Heart right ventricle (tissue), 16 donors: ENCODE measurements at regions not wholly inside any gene's neighbourhood (a gene's known extent, or its start where the extent isn't known, plus 50 kb on each side); places are given as distances from the start of the nearest gene placed in this dataset.

ENCODE experiments used
- ATAC-seq, 8 donors: fragments of 200-7000 bp; cut with Tn5 transposase; one replicate each; pipeline ENCODE4 v1.9.1; 2020; ENCODE audit warnings: mild to moderate bottlenecking in 8 of 8, moderate library complexity in 8 of 8, moderate number of reproducible peaks in 1 of 8
- DNase-seq, 2 donors: peaks; one replicate each; pipeline ENCODE4 v3.0.0-alpha.2; 2020
- H3K27ac ChIP-seq, 10 donors: fragments of 200-600 bp; sonication (generic) in 2 of 10; one replicate each; pipeline versions ENCODE4 v1.5.0 to v1.8.0; 2020 to 2022; ENCODE audit warnings: mild to moderate bottlenecking in 3 of 10
- H3K27me3 ChIP-seq, 7 donors: fragments of 200-600 bp; one replicate each; pipeline ENCODE4 v1.8.0; 2021 to 2022; ENCODE audit warnings: mild to moderate bottlenecking in 2 of 7
- H3K36me3 ChIP-seq, 9 donors: fragments of 200-600 bp; sonication (generic) in 1 of 9; one replicate each; pipeline versions ENCODE4 v1.5.0 to v1.8.0; 2020 to 2022; ENCODE audit warnings: mild to moderate bottlenecking in 2 of 9
- H3K4me1 ChIP-seq, 9 donors: fragments of 200-600 bp; sonication (generic) in 1 of 9; one replicate each; pipeline versions ENCODE4 v1.5.0 to v1.8.0; 2020 to 2022; ENCODE audit warnings: mild to moderate bottlenecking in 4 of 9
- H3K4me3 ChIP-seq, 10 donors: fragments of 200-600 bp; sonication (generic) in 2 of 10; one replicate each; pipeline versions ENCODE4 v1.5.0 to v1.8.0; 2020 to 2022; ENCODE audit warnings: mild to moderate bottlenecking in 7 of 10, moderate library complexity in 2 of 10
- H3K9me3 ChIP-seq, 11 donors: fragments of 200-600 bp in 10 of 11; sonication (generic) in 2 of 11; one replicate each; pipeline versions ENCODE4 v1.5.0 to v1.8.0; 2013 to 2022; ENCODE audit warnings: mild to moderate bottlenecking in 2 of 11, control low read depth in 1 of 11, moderate library complexity in 1 of 11
- WGBS, 2 donors: extraction: QIAGEN DNeasy Blood & Tissue Kit; methylation state at CpG; one replicate each; pipeline ENCODE4 v1.1.7; 2013; ENCODE audit warnings: inconsistent platforms in 1 of 2; 5-methylcytosine and 5-hydroxymethylcytosine counted together
- intact Hi-C, 10 donors: fragments of 100-400 bp; cut with DNase I; formaldehyde crosslinking; loops; one replicate each; pipeline versions ENCODE4 v1.11.1 to v1.14.2; 2022
- TF ChIP-seq, protein P1 (sequence below), 9 donors: fragments of 200-600 bp; sonication (generic) in 2 of 9; IDR thresholded peaks; one replicate each; pipeline versions ENCODE4 v1.5.0 to v1.8.0; 2021 to 2022; ENCODE audit warnings: antibody characterized with exemption in 9 of 9, mild to moderate bottlenecking in 5 of 9, moderate library complexity in 1 of 9
- donor health status: Arrhythmogenic right ventricular cardiomyopathy.
- donor health status: ischemic (EF 13 %, LVEDD 7.1; RV severe dilation, severe dysfunction).
- donor health status: healthy with polysubstance abuse.
- donor health status: DM: no; HTN: yes; CAD: no.
- donor health status: DM: no; HTN: no; CAD: no.
- donor health status: ischemic (EF 25% LVEDD 6.9; RV normal size, moderate dysfunction).
- donor health status: ischemic (EF 25% LVEDD 5.7; RV mildly dilated, moderate dysfunction).
- donor health status: healthy.
- donor health status: DM: yes; HTN: yes; CAD: no.
- donor health status: Ischemic cardiomyopathy.
- donor health status: ischemic (EF 35%, LVEDD 5.7; RV mildly dilated, moderate dysfunction).
- donor health status: nonischemic (EF 11% LVEDD 7.7; RV severe dilation, severe dysfunction).
- donor health status: DM: yes; HTN: yes; CAD: no.
- donor health status: PGD.
- donor health status: ischemic (EF 29% LVEDD 5.4; RV normal size, mild dysfunction).
- donor health status: nonischemic (EF 23%, LVEDD 6.1; RV moderate dilation, normal function).

DNA sequence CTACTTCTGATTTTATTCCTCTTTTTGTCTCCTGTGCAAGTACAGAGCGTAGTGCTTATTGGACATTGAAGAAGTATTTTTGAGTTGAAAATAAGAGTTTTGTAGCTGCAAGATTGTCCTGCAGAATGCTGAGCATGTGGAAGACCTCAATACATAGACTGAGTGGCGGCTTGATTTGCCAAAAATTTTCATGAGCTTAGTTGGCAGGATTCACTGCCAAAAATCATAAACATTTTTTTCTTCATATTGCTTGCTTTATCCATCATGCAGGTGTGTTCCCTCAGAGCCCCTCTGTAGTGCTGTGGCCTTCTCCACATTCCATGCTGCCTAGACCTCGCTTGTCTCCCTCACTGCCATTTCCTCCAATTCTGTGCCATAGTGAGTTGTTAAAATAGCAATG lies 100.1 kb downstream of the DUSP10 start:
- Histone ChIP-seq H3K36me3 (no peaks in the 10 kb centered on the region), H3K27ac (no peak overlapping the region), H3K9me3 (no peaks in the 10 kb centered on the region), H3K4me1 (peaks cover 0 to 14% (median 0%) of the 10 kb centered on the region in 9 donors), H3K27me3 (no peaks in the 10 kb centered on the region), H3K4me3 (no peak overlapping the region)
- ATAC-seq (no peak), DNase-seq (no peak)
- WGBS, 2 donors = 87 to 89% methylated on average over 3 of the region's 3 CpGs
- intact Hi-C loops = no loop called here
- TF ChIP-seq, protein P1, sequence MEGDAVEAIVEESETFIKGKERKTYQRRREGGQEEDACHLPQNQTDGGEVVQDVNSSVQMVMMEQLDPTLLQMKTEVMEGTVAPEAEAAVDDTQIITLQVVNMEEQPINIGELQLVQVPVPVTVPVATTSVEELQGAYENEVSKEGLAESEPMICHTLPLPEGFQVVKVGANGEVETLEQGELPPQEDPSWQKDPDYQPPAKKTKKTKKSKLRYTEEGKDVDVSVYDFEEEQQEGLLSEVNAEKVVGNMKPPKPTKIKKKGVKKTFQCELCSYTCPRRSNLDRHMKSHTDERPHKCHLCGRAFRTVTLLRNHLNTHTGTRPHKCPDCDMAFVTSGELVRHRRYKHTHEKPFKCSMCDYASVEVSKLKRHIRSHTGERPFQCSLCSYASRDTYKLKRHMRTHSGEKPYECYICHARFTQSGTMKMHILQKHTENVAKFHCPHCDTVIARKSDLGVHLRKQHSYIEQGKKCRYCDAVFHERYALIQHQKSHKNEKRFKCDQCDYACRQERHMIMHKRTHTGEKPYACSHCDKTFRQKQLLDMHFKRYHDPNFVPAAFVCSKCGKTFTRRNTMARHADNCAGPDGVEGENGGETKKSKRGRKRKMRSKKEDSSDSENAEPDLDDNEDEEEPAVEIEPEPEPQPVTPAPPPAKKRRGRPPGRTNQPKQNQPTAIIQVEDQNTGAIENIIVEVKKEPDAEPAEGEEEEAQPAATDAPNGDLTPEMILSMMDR (IDR thresholded peaks at IDR 0.05) = no peak

DNA sequence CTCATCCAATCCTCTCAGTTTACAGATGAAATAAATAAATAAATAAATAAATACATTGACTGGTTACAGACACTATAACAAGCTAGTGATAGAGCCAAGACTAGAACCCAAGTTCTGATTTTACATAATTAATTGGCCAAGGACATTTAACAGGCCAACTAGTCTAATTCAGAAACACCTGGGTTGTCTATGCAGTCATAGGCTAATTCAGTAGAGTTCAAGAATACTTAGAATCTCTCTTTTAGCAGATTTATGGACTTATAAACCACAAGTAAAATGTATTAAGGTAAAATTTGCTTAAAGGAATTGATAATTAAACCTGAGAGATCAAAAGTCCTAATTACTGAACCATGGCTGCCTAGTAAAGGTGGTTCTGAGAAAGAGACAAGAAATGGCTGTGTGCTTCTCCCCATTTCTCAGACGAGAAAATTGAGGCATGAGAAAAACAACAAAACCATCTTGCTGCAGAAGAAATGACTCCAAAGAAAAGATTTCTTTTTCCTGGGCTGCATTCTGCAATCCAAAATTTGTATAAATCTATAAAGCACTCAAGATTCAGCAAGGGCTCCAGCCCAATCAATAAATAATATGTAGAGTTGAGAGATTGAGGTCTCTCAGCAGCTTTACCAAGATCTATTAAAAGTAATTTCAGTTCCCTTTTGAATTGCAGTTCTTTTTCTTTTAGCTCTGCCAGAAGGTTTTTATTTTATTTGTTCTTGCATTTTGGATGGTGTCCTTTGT lies 98.3 kb downstream of the DUSP10 start:
- DNase-seq (no peak), ATAC-seq (no peak)
- intact Hi-C loops = no loop called here
- 61 to 79% methylated on average over 1 of the region's 1 CpG for WGBS, 2 donors
- Histone ChIP-seq H3K9me3 (peaks cover 0 to 3% (median 0%) of the 10 kb centered on the region in 11 donors), H3K4me1 (no peaks in the 10 kb centered on the region), H3K4me3 (no peak overlapping the region), H3K36me3 (no peaks in the 10 kb centered on the region), H3K27me3 (no peaks in the 10 kb centered on the region), H3K27ac (peak overlapping the region in 1 of 10 donors; percentile 18)
- TF ChIP-seq, protein P1 (IDR thresholded peaks at IDR 0.05) = no peak

DNA sequence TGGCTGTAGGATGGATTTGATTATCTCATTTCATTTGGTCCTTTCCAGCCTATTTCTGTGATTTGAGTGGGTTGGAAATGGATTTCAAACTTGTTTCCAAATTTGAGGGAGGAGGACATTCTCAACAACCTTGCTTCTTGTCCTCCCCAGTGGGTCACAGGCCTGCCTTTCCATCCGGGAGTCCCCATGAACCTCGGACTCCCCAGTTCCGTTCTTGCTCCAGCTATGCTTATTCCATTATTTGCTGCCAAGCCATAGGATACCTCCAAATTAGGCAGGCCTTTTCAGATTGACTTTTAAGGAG lies 97.8 kb downstream of the DUSP10 start:
- ATAC-seq = no peak
- TF ChIP-seq, protein P1 (IDR thresholded peaks at IDR 0.05) = no peak
- Histone ChIP-seq H3K36me3 (no peaks in the 10 kb centered on the region), H3K27ac (peak overlapping the region in 1 of 10 donors; percentile 6), H3K9me3 (peaks cover 0 to 3% (median 0%) of the 10 kb centered on the region in 11 donors), H3K4me1 (no peaks in the 10 kb centered on the region), H3K4me3 (no peak overlapping the region), H3K27me3 (no peaks in the 10 kb centered on the region)
- 59 to 81% methylated on average over 3 of the region's 3 CpGs for WGBS, 2 donors
- intact Hi-C loops = no loop called here
- no peak for DNase-seq

DNA sequence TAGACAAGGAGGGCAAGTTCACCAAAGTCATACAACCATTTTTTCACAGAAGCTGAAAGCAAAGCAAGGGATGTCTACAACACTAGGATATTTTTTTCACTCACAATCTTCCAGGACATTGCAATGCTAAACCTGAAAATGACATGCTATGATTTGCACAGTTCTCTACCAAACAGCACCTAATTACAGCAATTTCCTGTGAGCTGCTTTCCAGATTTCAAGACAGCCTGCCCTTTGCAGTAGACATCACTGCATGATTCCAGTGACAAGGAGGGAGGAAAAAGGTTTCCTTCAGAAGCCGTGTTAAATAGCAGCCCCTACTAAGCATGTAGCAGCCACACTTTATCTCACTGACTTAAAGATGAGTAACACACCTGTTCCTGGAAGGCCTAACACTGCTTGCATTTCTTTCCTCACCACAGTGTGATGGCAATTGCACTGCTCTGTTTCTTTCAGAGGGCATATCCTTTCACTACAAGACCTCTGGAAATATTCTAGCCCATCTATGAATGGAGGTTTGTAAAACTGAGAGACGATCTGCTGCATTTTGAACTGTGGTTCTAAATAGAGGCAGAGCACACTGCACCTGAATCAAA lies 97.1 kb downstream of the DUSP10 start:
- Histone ChIP-seq H3K36me3 (no peaks in the 10 kb centered on the region), H3K9me3 (peaks cover 0 to 3% (median 0%) of the 10 kb centered on the region in 11 donors)

More for the DNA sequence above, 97.1 kb downstream of the DUSP10 start:
- DNase-seq (no peak), ATAC-seq (no peak)
- intact Hi-C loops = no loop called here
- no peaks in the 10 kb centered on the region for H3K4me1 ChIP-seq
- TF ChIP-seq, protein P1 (IDR thresholded peaks at IDR 0.05) = no peak
- peak overlapping the region in 1 of 10 donors; percentile 6 for H3K27ac ChIP-seq
- no peaks in the 10 kb centered on the region for H3K27me3 ChIP-seq
- no peak overlapping the region for H3K4me3 ChIP-seq
- 67 to 71% methylated on average over 2 of the region's 2 CpGs for WGBS, 2 donors
